HEK293T (cell line): ENCODE measurements at regions not wholly inside any gene's neighbourhood (a gene's known extent, or its start where the extent isn't known, plus 50 kb on each side); places are given as distances from the start of the nearest gene placed in this dataset.

Experiments
- CTCF ChIA-PET: fragments of 350-600 bp; formaldehyde crosslinking; extraction: SDS; loops from one replicate; lab custom pipeline; 2021; ENCODE audit warnings: antibody characterized with exemption, inconsistent platforms; lab: Yijun Ruan, JAX
- POLR2A ChIA-PET: fragments of 350-600 bp; formaldehyde crosslinking; extraction: SDS; loops from one replicate; lab custom pipeline; 2020; ENCODE audit warnings: antibody characterized with exemption, inconsistent platforms; lab: Yijun Ruan, JAX
- DNase-seq: peaks from one replicate; pipeline ENCODE4 v3.0.0; 2012; ENCODE audit warnings: mixed read lengths; ENCODE audit errors: extremely low spot score
- ARNT ChIP-seq: fragments of 450-650 bp; IDR thresholded peaks from 2 replicates; pipeline ENCODE4 v1.6.1; 2017; ENCODE audit warnings: mild to moderate bottlenecking
- BHLHE40 ChIP-seq: fragments of 450-650 bp; IDR thresholded peaks from 2 replicates; pipeline ENCODE4 v1.6.1; 2016; ENCODE audit warnings: mild to moderate bottlenecking, moderate library complexity, borderline replicate concordance
- CTBP1 ChIP-seq: fragments of 450-650 bp; IDR thresholded peaks from 2 replicates; pipeline ENCODE4 v1.6.1; 2016; ENCODE audit warnings: borderline replicate concordance
- ELF4 ChIP-seq: fragments of 450-650 bp; IDR thresholded peaks from 2 replicates; pipeline ENCODE4 v1.6.1; 2017; ENCODE audit warnings: antibody characterized with exemption
- FOXA1 ChIP-seq: fragments of 450-650 bp; IDR thresholded peaks from 2 replicates; pipeline ENCODE4 v1.6.1; 2016; ENCODE audit warnings: mild to moderate bottlenecking
- FOXK2 ChIP-seq: fragments of 450-650 bp; IDR thresholded peaks from 2 replicates; pipeline ENCODE4 v1.6.1; 2016; ENCODE audit warnings: mild to moderate bottlenecking
- FOXM1 ChIP-seq: fragments of 450-650 bp; IDR thresholded peaks from 2 replicates; pipeline ENCODE4 v1.6.1; 2017; ENCODE audit warnings: mild to moderate bottlenecking, borderline replicate concordance
- HDGF ChIP-seq: fragments of 450-650 bp; IDR thresholded peaks from 2 replicates; pipeline ENCODE4 v1.6.1; 2017; ENCODE audit warnings: antibody characterized with exemption, borderline replicate concordance
- L3MBTL2 ChIP-seq: fragments of 450-650 bp; conservative IDR thresholded peaks from 2 replicates; pipeline ENCODE4 v1.6.1; 2016; ENCODE audit warnings: mild to moderate bottlenecking
- LEF1 ChIP-seq: fragments of 450-650 bp; IDR thresholded peaks from 2 replicates; pipeline ENCODE4 v1.6.1; 2017; ENCODE audit warnings: mild to moderate bottlenecking, borderline replicate concordance
- NFRKB ChIP-seq: fragments of 450-650 bp; IDR thresholded peaks from 2 replicates; pipeline ENCODE4 v1.6.1; 2016; ENCODE audit warnings: mild to moderate bottlenecking, moderate library complexity
- PKNOX1 ChIP-seq: fragments of 450-650 bp; IDR thresholded peaks from 2 replicates; pipeline ENCODE4 v1.6.1; 2016
- SP1 ChIP-seq: fragments of 450-650 bp; IDR thresholded peaks from 2 replicates; pipeline ENCODE4 v1.6.1; 2017
- SUZ12 ChIP-seq: fragments of 450-650 bp; IDR thresholded peaks from 2 replicates; pipeline ENCODE4 v1.6.1; 2016; ENCODE audit warnings: mild to moderate bottlenecking
- TARDBP ChIP-seq: fragments of 450-650 bp; IDR thresholded peaks from 2 replicates; pipeline ENCODE4 v1.6.1; 2016
- ZNF384 ChIP-seq: fragments of 450-650 bp; IDR thresholded peaks from 2 replicates; pipeline ENCODE4 v1.6.1; 2016

- TF ChIP-seq PKNOX1 = no peak
- TF ChIP-seq BHLHE40 = no peak
- no peak for TF ChIP-seq SUZ12
- TF ChIP-seq L3MBTL2 = no peak
- no peak for TF ChIP-seq TARDBP
- no peak for TF ChIP-seq FOXK2
- TF ChIP-seq FOXA1 = no peak
- no peak for DNase-seq
- ChIA-PET CTCF (interaction anchor here (0.6 kb wide), 1 partner anchor 8 kb away, joined by 3 read pairs; no protein-coding TSS in a partner anchor), POLR2A (no interaction called here)
Measured at GRCh38 chr20:11077226-11077625, 403.4 kb upstream of the JAG1 start.

- POLR2A ChIA-PET = no interaction called here
Measured at GRCh38 chr20:11080010-11080409, 406.2 kb upstream of the JAG1 start.

GRCh38 chr20:11080781-11081377, 407.1 kb upstream of the JAG1 start:
- DNase-seq = no peak
- ChIA-PET CTCF (no interaction called here), POLR2A (no interaction called here)
- TF ChIP-seq CTBP1 (no peak), ZNF384 (no peak), L3MBTL2 (no peak), ELF4 (no peak), FOXM1 (no peak), BHLHE40 (no peak), TARDBP (no peak), NFRKB (no peak), HDGF (no peak), SUZ12 (no peak)

More at GRCh38 chr20:11080010-11080409, 406.2 kb upstream of the JAG1 start:
- CTCF ChIA-PET = no interaction called here
- TF ChIP-seq ELF4 = no peak
- no peak for TF ChIP-seq FOXA1
- TF ChIP-seq SP1 = no peak
- TF ChIP-seq NFRKB = no peak
- TF ChIP-seq L3MBTL2 = no peak
- no peak for TF ChIP-seq LEF1
- no peak for TF ChIP-seq FOXM1
- no peak for TF ChIP-seq SUZ12
- no peak for TF ChIP-seq ARNT
- no peak for TF ChIP-seq ZNF384
- no peak for TF ChIP-seq CTBP1
- no peak for TF ChIP-seq FOXK2
- no peak for TF ChIP-seq TARDBP
- no peak for TF ChIP-seq HDGF
- no peak for DNase-seq

GRCh38 chr20:11083841-11084240, 410.0 kb upstream of the JAG1 start:
- DNase-seq = no peak
- POLR2A ChIA-PET = no interaction called here
- CTCF ChIA-PET = no interaction called here

GRCh38 chr20:11084508-11084907, 410.7 kb upstream of the JAG1 start:
- POLR2A ChIA-PET = no interaction called here
- DNase-seq = no peak
- CTCF ChIA-PET = no interaction called here
- no peak for TF ChIP-seq HDGF
- TF ChIP-seq SUZ12 = no peak
- TF ChIP-seq ZNF384 = no peak
- TF ChIP-seq FOXA1 = no peak
- TF ChIP-seq FOXK2 = no peak
- no peak for TF ChIP-seq CTBP1
- no peak for TF ChIP-seq ELF4
- TF ChIP-seq NFRKB = no peak

More at GRCh38 chr20:11083841-11084240, 410.0 kb upstream of the JAG1 start:
- TF ChIP-seq FOXK2 (no peak), FOXA1 (no peak), CTBP1 (no peak), PKNOX1 (no peak), NFRKB (no peak), SP1 (no peak), L3MBTL2 (no peak), FOXM1 (no peak), HDGF (no peak), SUZ12 (no peak), TARDBP (no peak)

GRCh38 chr20:11086970-11087369, 413.2 kb upstream of the JAG1 start:
- ChIA-PET POLR2A (no interaction called here), CTCF (no interaction called here)
- no peak for TF ChIP-seq L3MBTL2
- TF ChIP-seq FOXK2 = no peak
- TF ChIP-seq LEF1 = no peak
- no peak for TF ChIP-seq BHLHE40
- no peak for TF ChIP-seq SP1
- TF ChIP-seq ZNF384 = no peak
- no peak for TF ChIP-seq SUZ12
- no peak for TF ChIP-seq ELF4
- TF ChIP-seq CTBP1 = no peak
- TF ChIP-seq TARDBP = no peak
- no peak for TF ChIP-seq NFRKB
- TF ChIP-seq HDGF = no peak
- TF ChIP-seq ARNT = no peak
- DNase-seq = no peak

- CTCF ChIA-PET = no interaction called here
Measured at GRCh38 chr20:11090751-11091150, 417.0 kb upstream of the JAG1 start.

More at GRCh38 chr20:11090751-11091150, 417.0 kb upstream of the JAG1 start:
- no peak for DNase-seq
- POLR2A ChIA-PET = no interaction called here
- TF ChIP-seq NFRKB = no peak
- TF ChIP-seq FOXM1 = no peak
- no peak for TF ChIP-seq ZNF384
- no peak for TF ChIP-seq SP1
